ENCODE measurements at regions not wholly inside any gene's neighbourhood (a gene's known extent, or its start where the extent isn't known, plus 50 kb on each side); places are given as distances from the start of the nearest gene placed in this dataset.

- TF ChIP-seq CTCF (conservative IDR thresholded peaks at IDR 0.05; ENCODE audit: low read length), result no peak
- TF ChIP-seq EZH2phosphoT487 (IDR thresholded peaks at IDR 0.05; ENCODE audit: borderline replicate concordance, low read depth, low read length), result no peak
These were observed 294.9 kb downstream of the ADGB start for GRCh38 chr6:146893690-146894089.
